DMS79 (cell line): ENCODE measurements at regions not wholly inside any gene's neighbourhood (a gene's known extent, or its start where the extent isn't known, plus 50 kb on each side); places are given as distances from the start of the nearest gene placed in this dataset.

Source experiments
- DNase-seq: peaks from one replicate; lab custom pipeline; 2025; lab: John Stamatoyannopoulos, UW

DNA sequence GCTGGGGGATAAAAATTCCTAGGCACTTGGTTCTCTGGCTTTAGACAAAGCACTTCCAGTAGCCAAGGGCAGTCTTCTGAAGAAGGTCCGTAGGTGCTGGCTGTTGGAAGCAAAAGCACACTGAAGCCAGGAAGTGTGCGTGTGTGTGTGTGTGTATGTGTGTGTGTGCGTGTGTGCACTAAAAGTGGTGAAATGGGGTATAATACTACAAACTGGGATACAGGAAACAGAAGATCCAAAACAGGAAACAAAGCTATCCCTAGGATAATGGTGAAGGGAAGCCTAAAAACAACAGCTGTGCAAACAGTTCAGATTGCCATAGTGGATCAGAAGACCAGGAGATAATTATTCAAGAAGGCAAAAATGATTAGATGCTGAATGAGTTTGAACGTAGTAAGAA, 103.4 kb downstream of the IL20RB start:
- no peak for DNase-seq

DNA sequence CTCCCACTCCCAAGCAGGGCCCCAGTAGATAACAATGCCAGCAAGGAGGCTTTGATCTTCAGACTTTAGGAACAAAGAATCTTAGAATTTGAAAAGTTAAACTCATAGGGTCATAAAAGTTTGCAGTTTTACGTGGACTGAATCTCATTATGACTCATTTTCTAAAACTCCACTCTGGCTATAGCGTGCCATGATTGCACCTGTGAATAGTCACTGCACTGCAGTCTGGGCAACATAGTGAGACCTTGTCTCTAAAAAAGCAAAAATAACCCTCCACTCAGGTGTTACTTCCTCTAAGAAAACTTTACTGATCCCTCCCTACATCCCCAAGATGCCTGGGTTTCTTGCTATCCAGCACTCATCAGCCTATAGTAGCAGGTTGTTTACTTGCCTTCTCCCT, 104.5 kb downstream of the IL20RB start:
- DNase-seq: no peak

DNA sequence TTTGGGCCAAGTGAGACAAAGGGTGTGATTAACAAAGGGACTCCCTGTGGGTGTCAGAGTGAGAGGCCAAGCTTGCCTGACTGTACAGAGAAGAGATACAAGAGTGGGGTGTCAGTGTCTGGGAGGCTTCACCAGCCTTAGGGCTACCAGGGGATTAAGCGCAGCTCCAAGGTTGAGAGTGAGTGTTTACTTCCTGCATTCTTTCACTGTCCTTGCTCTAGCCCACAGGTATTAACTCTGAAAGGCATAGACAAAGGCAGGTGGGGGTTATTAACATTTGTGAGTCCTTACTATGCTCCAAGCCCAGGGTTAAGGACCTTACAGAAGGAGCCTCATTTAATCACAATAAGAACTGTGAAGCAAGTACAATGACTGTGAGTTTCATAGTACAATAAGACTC, 107.6 kb downstream of the IL20RB start:
- no peak for DNase-seq

DNA sequence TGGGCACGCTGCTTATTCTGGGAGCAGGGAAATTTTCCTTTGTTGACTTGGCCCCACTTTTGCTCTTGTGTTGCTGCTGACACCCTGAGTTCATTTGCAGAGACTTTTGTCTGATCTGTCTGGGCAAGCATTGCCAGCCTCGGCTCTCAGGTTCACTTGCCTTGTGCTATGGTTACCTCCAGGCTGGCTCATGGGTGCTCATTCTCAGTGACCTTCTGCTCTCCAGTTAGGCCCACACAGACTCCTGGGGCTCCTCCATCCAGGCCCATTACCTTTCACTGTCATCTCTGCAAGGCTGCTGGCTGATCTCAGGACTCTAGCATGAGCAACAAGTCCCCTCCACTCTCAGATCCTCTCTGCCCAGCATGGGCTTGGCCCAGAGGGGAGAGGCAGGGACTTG, 108.3 kb downstream of the IL20RB start:
- no peak for DNase-seq

DNA sequence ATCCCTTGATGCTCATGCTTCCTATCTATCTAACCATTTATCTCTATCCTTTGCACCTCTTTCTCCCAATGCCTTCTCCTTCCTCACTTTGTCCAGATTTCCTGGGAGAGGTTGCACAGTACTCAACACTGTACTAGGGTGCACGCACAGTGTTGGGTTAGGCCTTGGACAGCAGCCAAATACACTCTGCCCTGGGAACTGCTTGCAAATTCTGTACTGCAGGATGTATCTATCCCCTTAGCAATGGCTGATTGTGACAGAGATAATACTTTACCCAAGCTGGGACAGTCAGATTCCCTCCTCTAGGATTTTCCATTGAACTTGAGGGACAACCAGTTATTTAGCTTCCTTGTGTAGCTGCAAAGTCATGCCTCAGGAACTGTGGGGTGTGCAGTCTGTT, 113.3 kb downstream of the IL20RB start:
- DNase-seq: no peak

DNA sequence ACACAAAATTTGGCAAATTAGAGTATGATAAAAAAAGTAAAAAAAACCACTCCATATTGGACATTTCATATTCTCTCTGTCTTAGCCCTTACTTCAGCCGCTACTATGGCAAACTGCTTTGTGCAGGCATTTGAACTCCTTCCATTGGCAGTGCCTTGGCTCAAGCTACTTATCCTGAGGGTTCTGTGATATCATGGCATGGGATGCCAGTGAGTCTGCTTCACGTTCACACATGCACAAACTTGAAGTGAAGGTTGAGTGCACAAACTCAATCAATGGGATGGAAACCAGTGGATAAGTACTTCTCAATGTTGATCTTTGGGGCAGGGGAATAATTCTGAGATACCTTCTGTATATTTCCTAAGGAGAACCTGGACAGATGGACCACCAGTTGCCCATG, 117.2 kb downstream of the IL20RB start:
- DNase-seq: no peak

DNA sequence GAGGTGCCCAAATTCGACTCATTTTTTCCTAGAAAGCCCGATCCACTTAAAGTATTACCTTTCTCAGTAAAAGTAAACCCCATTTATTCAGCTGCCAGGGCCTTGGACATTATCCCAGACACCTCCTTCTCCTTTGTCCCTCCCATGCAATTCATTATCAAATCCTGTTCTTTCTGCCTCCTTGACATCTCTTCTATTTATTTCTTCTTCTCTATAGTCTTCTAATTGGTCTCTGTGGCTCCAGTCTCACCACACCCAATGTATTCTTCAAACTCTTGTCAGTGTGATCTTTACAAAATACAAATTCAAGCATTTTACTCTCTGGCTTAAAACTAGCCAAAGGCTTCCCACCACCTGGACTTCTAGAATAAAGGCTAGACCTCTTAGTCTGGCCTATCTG, 120.3 kb downstream of the IL20RB start:
- DNase-seq: no peak

DNA sequence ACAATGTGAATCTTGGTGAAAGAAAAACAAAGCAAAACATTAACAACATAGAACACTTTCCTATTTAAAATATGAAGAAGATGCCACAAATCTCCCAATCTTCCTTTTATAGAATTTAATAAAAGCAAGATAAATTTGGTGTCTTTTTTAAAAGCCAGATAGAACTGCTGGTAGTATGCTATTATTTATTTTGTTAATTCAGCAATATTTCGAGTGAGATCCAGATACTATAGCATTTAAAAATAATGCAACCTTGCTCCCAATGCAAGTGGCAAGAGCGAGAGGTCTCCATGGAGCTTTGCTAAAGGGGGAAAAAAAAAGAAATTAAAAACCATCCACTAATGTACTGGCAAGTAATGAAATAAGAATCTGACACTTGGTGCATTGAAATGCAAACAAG, 121.8 kb downstream of the IL20RB start:
- no peak for DNase-seq

DNA sequence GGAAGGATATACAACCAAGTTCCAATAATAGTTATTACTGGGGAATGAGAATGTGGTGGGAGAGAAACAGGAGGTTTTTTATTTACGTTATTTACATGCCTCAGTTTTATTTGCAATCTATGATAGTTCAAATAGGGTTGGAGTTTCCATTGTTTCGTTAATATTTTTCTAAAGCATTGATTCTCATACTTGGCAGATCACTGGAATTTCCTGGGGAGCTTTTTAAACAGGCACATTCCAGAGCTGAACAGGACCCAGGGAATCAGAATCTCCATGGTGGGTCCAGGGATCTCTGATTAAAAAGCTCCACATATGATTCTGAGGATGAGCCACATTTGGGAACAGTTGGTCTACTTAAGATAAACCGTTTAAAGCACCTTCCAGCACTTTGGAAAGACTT, 123.9 kb downstream of the IL20RB start:
- no peak for DNase-seq

DNA sequence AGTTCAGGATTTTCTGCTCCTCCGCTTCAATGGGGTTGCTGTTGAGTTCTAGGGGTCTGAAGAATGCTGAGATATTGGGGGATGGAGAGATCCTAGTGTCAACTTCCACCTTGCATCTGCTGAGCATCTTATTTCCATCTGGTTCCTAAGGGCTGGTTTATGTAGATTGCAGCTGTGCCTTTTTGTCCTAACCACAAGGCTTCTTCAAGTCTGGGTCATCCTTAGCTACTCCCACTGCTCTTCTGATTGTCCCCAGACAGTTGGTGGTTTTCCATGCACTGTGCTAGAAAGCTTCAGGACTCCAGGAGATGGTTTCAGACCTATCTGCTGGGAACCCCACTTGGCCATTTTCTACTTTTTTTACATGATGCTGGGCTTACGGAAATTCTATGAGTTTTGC, 125.0 kb downstream of the IL20RB start:
- no peak for DNase-seq

DNA sequence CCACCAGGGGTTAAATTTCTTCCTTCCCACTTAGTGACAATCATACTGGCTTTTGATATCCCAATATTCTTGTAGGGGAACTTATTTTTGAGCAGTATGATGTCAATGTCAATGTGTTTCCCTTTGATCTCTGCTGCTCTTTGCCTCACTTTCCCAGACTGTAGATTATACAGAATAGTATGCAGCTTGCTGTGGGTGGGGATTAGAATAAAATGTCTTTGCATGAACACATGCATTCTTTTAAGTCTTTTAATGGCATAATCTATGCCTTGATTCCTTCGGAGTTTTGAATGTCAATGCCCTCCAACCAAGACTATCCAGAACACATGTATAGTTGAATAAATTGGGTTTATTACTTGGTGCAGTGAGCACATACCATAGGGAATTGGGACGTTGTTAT, 125.5 kb downstream of the IL20RB start:
- DNase-seq: no peak

DNA sequence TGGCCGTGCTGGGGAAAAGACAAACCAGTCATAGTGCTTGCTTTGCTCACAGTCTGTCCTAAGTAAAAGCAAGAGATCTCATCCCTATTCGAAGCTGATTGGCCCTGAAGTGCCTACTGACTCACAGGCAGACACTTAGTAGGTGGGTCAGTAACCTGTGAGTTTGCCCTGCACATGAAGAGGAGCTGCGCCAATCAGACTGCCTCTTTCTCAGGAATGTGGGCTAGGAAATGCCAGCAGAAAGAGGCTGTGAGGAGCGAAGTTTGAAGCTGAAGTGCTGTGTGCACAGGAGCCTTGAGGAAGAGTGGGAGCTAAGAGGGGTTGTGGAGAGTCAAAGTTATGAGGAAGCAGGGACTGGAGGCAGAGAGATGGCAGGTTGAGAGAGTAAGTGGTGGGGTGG, 126.8 kb downstream of the IL20RB start:
- no peak for DNase-seq

DNA sequence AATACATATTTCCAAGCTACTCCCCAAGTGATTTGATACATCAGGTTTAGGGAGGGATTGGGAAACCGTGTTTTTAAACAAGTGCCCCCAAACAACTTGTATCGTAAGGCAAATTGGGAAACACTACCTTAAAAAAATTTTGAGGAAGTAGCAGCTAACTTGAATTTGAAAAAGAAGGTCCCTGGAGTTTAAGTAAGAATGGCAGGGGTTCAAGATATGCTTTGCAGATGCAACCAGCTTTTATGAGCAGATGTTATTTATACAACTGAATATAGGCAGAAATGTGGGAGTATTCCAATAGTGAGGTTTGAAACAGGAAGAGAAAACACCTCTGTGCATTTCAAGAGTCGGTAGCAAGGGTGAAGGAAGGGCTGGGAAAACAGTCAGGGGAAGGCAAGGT, 139.6 kb downstream of the IL20RB start:
- no peak for DNase-seq

DNA sequence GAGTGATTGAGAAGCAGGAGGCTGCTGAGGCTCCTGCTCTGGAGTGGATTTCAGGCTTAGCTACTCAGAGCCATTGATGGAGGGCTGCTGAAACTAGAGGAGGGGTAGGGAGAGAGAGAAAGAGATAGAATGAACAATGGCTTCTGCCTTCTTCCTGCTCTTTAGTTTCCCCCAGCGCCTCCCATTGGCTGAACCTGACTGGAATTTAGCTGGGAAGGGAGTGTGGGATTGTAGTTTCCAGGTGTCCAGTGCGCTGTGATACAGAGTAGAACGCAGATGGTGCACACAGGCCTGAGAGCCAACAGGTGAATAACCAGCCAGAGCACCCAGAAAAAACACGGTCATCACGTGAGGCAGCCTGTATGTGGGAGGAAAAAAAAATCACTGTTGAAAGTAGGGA, 140.1 kb downstream of the IL20RB start:
- no peak for DNase-seq

DNA sequence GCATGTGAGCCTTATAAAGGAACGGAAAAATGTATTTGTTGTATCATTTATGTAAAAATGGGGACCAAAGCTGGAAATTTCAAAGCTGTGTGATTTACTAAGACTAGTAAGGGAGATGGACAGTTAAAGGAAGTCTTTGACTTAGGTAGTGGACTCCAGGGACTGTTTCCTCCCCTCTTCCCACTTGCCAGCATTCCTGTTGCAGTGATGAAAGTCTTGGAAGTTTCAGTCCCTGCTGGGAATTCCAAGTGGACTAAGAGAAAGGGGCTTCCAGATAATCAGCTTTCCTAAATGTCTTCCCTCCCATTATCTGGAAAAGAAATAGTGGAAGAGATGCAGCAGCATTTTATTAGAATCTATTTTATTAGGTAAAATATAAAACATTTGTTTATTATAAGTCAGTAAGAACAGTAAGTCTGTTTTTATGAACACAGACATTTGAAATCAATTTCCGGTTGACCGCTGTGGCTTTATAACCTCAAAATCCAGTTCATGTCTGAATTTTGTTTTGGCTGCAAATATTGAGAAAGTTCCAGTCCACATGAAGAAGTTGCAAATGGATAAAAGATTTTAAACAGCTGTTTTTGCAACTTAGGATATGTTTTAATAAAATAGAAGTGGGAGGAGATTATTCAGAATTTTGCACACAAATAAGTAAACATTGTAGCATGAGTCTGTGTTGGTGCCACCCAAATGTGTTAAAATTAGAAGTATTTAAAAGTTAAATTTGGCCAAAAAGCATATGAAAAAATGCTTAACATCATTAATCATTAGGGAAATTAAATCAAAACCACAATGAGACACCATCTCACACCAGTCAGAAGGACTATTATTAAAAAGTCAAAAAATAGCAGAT, 141.8 kb downstream of the IL20RB start:
- no peak for DNase-seq

DNA sequence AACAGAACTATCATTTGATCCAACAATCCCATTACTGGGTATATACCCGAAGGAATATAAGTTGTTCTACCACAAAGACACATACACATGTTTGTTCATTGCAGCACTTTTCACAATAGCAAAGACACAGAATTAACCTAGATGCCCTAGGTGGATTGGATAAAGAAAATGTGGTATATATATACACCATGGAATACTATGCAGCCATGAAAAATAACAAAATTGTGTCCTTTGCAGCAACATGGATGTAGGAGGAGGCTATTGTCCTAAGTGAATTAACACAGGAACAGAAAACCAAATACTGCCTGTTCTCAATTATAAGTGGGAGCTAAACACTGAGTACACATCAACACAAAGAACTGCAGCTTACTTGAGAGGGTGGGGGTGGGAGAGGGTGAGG, 142.5 kb downstream of the IL20RB start:
- DNase-seq: no peak

DNA sequence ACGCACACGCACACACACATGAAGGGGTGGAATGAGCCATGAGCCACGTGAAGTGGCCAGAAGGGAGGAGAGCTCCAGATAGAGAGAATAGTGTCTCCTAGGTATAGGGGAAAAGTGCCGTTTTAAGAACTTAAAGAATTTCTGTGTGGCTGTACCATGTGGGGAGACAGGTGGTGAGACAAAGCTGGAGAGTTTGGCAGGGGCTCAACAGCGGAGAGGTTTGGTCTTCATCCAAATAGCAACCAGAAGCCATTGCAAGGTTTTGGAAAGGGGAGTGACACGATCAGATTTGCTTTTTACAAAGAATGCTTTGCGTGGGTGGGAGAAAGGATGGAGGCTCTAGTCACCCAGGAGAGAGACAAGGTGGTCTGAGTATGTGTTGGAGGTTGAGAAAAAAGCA, 146.0 kb downstream of the IL20RB start:
- DNase-seq: no peak

DNA sequence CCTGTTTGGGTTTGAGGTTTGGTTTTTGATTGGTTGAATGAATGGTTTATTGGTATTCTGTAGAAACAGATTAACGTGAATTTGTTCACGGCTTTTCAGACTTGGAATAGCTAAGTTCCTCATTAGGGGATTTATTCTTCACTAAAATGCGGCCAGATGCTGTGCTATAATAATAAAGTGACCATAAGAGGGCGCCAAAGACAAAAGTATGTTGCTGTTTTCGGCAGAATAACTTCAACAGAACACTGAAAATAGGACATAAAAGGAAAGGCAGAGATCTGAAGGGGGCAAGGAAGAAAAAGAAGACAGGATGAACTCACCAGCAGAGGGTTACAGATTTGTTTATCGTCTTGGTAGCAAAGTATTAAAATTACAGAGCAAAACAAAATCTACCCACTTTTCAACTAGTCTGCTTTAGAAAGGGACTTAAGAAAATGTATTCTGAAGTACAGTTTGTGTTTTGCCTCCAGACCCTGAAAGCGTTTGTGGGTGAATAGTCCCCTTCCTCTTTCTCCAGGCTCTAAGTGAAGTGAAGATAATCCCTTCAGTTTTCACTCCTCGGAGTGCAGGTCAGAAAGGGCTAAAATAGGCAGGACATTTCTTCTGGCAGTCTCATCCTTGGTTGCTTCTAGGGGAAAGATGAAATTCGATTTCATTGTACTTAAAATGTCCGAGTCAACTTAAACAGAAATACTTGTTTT, 147.6 kb downstream of the IL20RB start:
- DNase-seq: peak; percentile 60

DNA sequence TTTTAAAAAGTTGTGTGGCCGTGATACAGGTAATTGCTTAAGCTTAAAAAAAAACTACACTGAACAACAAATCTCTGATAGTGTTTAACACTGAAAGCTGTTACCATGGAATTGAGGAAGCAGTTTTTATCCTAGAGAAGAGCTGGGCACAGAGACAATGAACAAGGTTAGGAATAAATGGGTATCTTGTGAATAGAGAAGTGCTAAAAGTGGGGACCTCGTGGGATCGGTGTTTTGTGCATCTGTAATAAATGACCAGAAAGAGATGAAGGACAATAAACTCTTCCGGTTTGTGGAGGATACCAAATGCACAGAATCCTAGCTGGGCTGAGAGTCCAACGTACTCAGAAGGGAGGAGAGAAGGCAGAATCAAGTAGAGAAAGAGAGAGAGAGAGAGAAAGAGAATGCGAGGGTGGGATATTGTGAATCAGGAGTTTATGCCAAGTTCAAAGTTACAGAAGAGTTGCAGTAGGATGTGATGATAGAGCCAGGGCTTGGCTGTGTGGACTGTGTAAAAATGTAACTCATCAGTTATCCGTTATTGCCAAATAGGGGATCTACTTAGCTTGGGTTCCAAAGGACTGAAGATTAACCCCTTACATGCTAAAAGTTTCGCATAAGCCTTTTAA, 148.9 kb downstream of the IL20RB start:
- DNase-seq: no peak

DNA sequence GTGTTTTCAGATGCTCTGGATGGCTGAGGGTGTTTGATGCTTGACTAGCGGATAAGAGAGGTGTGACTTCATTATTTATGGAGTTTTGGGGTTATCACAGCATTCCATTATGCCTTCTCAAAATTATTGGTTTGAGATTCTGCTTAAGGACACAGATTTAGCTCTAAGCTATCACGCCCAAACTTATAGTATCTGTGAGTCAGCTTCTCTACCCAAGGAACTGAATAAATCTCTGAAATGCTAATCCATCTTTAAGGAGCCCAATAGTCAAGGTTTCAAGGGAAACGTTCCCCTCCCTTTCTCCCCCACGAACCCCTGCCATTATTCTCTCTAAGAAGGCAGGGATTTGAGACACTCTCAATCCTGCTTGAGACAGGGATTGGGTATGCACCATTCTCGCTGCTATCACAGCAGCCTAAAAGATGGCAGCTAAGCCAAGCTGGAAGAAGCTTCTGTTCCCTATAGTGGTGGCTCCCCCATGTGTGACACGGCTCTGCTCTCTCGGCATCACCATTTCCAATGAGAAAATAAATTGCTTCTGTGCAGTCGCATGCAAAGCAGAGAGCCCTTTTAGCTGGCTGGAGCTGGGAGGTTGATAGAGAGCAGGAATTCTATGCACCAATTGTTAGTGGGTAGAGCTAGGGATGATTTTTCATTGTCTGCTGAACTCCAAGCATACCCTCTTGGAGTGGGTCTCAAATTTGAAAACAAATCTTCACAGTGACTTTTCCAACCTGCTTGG, 151.1 kb downstream of the IL20RB start:
- no peak for DNase-seq

DNA sequence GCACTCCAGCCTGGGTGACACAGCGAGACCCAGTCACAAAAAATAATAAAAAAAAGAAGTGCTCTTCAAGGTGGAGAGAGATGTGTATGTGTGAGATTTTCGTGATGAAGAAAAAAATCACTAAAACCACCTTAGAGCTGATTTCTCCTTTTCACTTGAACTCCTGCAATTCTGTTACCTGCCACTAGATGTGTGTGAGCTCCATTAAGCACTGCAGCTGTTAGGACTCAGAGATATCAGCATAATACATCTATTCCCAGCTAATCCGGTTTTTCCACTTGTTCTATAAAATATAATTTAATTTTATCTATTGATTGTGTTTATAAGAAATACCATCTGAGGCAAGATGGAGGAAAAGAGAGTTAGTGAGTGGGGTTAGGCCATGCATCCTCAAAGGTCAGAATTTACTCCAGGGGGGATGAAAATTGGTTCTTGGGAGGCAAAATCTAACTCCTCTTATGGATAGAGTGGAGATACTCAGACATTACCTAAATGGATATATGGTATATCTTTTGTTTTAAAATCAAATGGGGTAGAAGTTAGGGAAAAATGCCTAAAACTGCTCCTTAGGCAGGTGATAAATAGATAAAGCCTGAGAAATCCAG, 152.7 kb downstream of the IL20RB start:
- DNase-seq: no peak

DNA sequence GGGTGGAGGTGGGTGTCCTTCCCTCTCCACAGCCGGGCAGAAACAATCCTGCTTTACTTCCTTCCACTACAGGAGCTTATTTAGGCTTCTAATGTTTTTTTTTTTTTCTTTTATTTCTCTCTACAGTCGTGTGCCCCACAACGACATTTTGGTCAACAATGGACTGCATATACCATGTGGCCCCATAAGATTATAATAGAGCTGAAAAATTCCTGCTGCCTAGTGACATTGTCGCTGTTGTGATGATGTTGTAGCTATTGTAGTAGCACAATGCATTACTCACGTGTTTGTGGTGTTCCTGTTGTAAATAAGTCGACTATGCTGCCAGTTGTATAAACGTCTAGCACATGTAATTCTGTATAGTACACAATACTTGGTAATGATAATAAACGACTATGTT, 153.7 kb downstream of the IL20RB start:
- no peak for DNase-seq
